ENCODE measurements at regions not wholly inside any gene's neighbourhood (a gene's known extent, or its start where the extent isn't known, plus 50 kb on each side); places are given as distances from the start of the nearest gene placed in this dataset.

DNA sequence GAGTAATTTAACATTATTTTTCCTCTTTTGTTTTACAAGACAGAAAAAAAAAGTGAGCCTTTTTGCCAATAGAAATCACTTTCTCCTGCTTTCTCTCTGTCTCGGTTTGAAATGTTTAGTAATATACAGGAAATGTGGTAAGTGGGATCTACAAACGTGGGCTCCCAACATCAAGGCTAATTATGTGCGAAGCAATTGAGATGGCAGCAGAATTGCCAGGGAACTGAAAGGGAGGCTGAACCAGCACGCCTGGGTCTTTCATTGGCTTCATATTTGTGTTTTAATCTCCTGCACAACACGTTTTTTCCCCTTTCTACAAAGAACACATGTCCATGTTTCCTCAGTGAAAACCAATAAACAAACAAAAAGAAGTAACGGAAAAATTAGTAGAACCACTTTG is 743.9 kb upstream of the SOX9 start:
- no peak for DNase-seq

DNA sequence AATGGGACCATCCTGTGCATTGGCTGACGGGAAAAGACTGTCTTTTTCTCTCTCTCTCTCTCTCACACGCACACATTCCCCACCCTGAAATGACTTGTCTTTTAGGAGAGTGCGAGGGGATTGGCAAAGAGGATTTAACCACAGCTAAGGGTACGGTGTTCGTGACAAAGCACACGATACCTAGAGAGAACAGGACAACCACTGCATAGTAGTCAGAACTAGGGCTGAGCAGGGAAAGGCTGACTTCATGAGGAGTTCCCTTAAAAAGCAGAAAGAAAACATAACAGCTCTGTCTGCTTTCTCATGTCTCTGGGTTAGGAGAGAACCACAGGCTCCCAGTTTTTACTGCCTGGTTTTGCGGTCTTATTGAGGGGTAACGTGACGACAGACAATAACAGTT is 742.8 kb upstream of the SOX9 start:
- DNase-seq: no peak

DNA sequence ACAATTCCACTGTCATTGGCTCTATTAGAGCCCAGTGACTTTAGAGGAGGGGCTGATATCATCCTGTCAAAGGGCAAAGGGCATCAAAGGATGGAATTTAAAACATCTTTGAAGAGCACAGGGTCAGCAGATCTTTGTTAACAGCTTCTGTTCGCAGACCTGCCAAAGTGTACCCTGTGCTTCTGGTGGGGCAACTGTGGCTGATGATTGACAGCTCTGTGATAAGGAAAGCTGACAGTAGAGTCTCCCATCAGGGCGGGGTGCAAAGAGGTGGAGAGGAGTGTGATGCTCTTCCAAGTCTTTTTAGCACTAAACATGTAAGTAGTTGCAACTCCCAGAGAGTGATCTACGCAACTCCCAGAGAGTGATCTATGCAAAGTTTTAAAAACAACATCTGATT is 742.1 kb upstream of the SOX9 start:
- no peak for DNase-seq

DNA sequence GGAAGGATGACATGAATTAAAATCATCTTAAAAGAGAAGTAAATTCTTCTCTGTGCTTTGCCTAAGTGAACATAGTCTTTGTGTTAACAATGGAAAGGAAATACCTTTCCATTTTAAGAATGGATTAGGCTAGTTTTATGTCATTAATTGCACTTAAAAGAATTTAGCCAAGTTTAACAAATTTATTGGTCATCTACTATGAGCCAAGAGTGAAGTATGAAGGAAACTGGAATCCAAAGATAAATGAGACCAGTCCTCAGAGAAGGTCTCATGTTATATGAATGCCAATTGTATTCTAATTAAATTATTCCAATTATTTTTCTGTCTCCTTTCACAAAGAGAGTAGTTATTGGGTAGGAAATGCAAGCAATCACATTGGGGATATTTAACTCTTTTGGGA is 741.3 kb upstream of the SOX9 start:
- DNase-seq: no peak

DNA sequence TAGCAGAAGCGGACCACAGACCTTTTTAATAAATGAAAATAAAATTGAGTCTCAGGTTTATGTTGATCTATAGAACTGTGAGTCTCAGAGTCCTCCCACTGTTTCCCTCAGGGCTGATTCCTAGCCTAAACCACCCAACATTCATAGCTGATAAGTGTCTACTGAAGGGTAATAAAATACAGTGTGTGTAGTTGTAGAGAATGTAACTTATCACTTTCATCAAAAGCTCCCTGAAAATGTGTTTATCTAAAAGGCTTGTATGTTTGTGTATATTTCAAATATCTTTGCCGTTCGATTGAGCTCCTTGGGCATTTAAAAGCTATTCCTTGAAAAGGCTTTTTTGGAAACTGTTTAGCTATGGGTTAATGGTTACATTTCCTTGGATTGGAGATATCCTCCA is 740.3 kb upstream of the SOX9 start:
- DNase-seq: no peak

DNA sequence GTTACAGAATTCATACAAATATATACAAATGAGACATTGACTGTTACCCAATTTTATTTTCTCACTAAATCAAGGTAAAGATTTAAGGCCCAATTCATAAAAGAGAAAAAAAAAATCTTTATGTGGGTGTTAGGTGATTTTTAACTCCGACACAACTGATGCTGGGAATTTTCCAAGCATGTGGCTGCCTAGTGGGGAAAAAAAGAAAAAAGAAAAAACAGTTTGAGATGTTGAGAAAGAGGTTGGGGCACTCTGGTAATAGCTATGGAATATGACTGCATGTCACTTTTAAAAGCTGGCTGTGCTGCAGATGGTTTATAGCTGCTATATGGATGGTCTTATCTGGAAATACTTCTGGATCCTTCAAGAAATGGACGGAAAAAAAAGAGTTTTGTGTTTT is 739.9 kb upstream of the SOX9 start:
- DNase-seq: no peak

DNA sequence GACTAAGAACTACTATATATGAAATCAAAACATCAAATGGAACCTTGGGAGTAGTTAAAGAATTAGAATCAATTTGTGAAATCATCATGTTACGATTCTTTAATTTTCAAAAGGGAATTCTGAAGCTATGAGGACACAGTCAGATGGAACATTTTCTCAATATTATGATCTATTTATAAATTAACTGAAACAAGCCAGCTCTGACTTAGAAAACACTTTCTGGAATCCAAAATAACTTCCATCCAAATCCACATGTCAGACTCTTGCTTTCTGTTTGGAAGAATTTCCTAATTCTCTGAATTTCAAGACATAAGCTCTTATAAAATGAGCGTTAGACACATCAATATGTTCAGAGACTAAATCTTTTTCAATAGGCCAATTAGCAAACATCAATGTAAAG is 737.7 kb upstream of the SOX9 start:
- DNase-seq: no peak

DNA sequence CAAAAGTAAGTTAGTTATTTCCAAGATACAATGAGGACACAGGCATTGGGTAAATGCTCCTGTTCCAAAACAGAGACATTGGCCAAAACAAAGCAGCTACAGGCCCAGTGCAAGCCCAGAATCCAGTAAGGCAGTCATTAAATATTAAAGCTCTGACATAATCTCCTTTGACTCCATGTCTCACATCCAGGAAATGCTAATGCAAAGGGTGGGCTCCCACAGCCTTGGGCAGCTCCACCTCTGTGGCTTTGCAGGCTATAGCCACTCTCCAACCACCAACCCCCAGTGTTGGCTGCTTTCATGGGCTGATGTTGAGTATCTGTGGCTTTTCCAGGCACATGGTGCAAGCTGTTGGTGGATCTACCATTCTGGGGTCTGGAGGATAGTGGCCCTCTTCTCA is 733.4 kb upstream of the SOX9 start:
- no peak for DNase-seq

DNA sequence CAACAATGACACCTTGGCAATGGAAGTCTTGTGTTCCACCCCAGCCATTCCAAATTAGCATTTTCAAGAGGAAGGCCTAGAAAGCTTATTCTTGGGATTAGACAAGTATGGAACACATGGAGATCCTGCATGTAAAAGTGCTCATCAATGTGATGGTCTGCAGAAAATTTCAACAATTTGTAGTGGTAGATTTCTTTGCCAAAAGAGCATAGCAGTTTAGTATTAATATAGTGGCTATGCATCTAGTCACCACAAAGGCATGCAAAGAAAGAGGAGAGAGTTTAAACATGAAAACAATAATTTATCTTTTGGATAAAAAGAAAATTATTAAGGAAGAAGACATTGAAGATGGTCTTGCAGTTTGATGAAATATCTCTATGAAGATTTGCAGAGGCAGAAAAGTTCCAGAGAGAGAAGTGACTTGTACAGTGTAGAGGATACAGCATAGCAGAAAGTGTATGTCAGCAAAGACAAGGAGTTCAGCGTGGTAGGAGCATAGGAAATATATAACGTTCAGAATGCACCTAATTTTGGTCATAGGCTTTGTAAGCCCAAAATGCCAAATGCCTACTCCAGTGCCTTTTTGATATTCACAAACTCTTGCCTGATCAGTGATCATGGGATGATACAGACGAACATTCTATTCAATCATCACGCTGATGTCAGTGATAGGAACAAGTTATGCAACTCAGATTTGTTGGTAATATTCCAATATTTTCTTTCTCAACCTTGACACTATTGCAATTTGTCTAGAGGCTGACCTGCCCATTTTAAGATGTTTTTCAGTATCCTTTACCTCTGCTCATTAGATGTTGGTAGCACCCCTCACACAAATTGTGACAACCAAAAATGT is 727.9 kb upstream of the SOX9 start:
- DNase-seq: no peak

DNA sequence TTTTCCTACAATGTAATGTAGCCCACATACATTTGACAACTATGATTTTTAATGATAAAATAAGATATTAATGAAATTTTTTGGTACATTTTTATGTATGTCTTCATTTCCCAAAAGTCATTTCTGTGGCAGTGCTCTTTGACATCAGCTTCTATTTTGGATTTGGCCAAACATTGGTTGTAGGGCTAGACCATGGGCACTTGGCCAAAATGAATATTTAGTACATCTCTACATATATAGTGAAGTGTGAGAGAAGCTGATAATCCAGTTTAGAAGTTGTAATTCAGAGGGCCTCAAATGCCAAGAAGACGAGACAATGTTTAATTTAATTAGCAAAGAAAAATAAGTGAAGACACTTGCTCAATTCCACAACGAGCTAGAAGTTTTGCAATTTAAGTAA is 724.9 kb upstream of the SOX9 start:
- no peak for DNase-seq

DNA sequence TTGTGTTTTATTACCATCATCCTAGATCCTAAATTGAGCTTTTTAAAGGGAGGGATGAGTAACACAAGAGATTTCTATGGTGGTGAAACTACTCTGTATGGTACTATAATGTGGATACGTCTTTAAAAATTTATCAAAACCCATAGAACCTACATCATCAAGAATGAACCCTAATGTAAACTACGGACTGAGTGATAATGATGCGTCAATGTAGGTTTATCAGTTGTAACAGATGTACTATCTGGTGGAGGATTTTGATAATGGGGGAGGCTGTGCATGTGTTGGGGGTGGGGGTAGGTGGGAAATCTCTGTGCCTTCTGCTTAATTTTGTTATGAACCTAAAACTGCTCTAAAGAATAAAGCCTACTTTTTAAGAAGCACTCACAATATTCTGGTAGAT is 724.1 kb upstream of the SOX9 start:
- DNase-seq: no peak

DNA sequence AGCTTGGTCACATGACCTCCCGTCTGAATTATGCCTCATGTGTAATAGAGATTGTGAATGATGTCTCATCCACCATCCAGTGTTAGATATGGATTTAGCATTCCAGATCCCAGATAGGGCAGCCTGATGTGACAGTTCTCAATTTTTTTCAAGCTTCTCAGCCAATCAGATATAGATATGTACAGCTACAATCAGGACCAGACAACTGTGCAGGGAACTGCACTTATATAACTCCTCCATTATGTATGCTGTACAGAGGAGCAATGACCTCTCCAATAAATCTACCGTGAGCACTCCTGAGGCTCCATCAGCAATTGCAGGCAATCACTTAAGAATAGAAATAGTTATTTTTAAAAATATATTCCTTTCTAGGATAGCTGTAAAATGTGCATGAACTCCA is 722.8 kb upstream of the SOX9 start:
- DNase-seq: no peak

DNA sequence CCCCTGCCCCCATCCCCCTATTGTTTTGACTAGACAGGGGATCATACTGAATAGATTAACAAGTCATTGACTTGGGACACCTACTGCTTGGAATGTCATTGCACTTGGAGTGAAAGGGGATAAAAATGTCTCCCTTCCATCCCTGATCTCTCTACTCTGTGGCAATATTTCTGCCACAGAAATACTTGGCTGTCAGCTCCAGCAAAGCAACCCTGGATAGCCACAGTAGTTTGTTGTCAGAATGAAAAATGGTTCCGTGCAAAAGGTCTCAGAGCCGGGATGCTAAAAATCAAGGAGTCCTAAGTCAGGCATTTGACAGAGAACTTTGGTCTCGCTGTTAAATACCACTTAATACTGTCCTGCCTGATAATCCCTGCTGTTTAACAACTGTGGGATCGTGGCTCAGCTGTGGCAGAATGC is 722.0 kb upstream of the SOX9 start:
- no peak for DNase-seq

DNA sequence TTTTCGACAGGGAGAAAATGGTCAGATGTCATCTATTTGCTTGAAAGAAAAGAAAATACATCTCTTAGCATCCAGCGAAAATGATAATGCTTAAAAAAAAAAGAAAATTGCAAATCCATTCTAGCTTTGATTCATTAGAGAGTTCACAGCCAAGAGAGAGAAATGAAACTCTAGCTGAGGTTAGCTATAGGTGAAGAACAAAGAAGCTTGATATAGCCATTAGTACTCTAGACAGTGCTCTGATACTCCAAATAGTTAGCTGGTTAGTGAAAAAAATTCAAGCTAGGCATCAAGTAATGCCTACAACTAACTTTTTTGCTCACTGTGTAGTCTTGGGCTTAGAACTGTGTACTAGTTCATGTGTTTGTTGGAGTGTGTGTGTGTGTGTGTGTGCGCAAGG is 721.6 kb upstream of the SOX9 start:
- DNase-seq: no peak

DNA sequence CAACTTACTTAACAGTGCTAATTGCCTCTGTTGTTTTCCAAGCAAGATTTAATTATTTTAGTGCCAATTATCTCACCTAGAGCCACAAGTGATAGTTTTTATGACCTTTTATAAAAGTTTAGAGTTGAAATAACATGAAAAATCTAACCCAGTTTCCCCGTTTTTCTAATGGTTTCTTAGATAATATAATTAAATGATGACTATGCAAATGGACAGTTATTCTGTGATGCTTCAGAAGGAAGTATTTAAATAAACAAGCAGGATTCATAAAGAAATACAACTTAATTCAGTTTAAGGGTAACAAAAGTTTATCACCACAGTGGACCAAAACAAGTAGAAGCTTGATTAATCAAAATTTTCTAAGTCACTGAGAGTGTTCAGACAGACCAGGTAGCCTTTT is 721.2 kb upstream of the SOX9 start:
- no peak for DNase-seq

DNA sequence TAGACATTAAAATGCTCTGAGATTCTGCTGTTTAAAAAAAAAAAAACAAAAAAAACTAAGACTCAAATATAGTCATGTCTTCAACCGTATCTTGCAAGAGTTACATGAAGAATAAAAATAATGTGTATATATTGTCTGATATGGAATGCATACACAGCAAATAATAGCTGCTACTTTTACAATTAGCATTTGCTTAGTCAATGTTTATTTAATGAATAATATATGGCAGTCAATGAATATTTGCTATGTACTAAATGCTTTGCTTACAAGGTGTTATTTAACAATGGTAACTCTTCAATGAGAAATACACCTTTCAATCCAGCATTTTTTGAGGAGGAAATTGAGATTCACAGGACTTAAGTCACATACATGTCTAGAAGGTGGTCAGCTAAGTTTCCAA is 718.8 kb upstream of the SOX9 start:
- DNase-seq: no peak

DNA sequence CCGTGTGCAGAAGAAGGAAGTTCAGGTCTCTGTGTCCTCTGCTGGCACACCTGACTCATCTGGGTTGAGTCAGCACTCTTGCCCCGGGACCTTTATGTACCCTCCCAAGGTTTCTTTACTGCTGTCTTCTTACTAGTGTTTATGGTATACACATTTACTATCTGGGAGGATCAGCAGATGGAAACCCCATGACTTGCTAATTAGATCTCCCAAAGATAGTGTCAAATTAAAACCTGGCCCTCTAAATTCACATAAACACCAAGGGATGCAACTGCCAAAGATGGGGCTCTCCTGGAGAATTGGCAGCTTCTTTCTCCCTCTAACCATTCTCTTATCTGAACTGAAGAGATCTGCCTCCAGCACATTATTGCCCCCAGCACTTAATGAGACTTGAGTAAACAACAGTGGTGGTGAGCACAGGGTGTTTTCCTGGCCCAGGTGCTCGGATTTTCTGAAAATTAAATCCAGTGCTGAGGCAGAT is 718.1 kb upstream of the SOX9 start:
- DNase-seq: no peak

DNA sequence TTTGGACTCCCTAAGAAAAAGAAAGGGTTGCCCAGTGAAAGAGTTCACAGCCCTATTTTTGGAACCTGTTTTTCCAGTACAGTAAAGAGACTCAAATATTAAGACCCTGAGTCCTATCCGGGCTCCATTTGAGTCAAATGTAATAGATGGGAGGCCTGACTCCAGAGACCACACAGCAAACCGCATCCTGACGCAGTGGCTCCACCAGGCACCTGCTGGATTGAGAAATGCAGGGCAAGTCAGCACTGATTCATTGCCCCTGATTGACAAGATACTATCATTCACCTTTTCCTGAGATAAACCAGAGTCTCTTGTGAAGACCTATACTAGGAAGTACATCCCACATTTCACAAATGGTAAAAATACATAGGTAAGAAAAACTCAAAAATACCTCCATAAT is 715.7 kb upstream of the SOX9 start:
- DNase-seq: no peak

DNA sequence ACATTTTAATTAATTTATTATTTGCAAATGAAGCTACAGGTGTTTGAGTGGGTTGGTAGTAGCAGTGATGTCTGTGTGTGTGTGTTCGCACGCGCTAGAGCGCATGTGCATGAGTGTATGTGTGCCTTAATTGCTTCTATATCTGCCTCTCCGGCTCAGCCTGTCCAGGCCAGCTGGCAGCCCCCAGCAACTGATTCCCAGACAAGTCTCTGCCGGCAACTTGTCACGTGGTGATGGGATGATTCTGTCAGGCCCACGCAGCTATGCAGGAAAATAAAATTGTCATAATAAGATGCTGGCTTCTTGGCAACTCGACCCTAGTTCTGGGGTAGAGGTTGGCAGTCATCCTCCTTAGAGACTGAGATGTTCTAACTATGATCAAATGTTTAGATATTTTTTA is 712.8 kb upstream of the SOX9 start:
- no peak for DNase-seq

DNA sequence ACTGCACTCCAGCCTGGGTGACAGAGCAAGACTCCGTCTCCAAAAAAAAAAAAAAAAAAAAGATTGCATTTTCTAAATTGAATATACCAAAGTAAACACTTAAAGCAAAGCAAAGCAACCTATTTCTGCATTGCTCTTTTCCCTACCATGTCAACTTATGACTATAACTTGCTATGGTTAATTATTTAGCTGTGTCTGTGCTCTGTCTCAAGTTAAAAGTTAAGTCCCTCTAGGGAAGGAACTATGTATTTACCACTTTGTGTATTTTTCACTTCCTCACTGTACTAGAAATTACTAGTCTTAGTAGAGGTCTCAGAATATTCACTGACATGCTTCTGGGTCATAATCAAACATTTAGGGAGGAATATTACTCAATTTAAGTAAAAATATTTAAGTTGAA is 711.7 kb upstream of the SOX9 start:
- no peak for DNase-seq

DNA sequence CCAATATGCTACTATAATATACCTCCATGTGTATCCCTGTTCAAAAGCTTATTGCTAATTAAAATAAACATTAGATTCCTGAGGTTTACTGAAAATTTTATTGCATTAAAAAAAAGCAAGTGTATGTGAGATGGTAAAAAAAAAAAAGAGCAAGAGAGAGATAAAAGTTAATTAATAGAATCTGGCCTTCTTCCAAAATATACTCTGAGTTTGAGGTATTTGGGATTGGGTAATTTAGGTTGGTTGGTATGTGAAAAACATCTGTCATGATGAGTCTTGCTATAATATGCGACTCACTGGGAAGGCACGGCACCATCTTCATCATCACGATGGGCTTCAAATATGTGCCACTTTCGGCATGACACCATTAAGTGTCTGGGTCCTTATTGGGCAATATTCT is 711.1 kb upstream of the SOX9 start:
- DNase-seq: no peak

DNA sequence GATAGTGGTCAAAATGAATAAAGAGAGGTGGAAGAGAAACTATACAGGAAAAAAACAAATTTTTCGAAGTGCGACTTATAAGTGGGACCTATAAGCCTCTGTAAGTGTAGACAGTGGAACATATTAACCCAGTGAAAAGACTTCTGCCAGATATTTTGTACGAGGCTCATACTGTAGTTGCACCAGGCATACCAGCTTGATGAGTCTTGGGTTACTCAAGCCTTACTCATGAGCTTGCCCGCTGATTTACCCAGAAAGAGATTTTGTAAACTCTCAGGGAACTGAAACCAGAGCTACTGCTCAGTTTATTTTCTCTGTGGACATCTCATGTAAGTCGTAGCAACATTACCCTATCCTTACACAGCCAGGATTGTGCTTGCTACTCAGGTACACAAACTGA is 708.0 kb upstream of the SOX9 start:
- no peak for DNase-seq

DNA sequence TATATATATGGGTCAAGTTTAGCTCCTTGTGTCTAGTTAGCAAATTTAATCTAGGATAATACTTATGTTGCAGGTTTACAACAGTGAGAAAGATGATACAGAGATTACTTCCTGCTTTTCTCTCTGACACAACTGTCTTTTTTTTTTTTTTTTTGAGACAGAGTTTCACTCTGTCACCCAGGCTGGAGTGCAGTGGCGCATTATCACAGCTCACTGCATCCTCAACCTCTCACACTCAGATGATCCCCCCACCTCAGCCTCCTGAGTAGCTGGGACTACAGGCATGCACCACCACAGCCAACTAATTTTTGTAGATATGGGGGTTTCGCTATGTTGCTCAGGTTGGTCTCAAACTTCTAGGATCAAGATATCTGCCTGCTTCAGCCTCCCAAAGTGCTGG is 706.9 kb upstream of the SOX9 start:
- no peak for DNase-seq

DNA sequence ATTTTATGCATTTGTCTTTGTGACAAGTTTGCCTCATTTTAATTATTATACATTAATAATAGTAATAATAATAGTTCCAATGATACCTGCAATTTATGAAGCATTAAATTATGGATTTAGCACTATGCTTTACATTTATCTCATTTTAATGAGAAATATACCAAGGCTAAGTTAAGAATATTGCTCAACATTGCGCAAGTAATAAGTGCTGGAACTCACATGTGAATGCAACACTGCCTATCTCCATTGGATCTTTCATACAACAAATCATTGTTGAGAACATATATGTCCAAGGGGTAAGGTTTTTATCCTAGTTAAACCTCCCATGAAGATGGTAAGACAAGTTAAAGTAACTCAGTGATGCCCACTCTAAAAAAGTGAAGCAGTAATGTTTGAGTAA is 703.7 kb upstream of the SOX9 start:
- no peak for DNase-seq

DNA sequence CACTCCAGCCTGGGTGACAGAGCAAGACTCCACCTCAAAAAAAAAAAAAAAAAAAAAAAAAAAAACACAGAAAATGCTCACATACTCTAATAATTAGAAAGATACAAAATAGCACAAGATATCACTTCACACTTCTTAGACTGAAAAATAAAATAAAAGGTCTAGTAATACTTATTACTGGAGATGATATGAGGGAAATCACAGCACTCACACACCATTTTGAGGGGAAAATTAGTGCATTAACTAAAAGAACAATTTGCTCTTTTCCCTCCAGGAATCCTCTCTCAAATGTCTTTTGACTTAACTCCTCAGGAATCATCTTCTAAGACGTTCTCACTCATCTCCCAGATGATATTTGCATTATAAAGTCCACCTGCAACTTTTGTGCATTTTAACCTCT is 697.9 kb upstream of the SOX9 start:
- DNase-seq: no peak
